ENCODE measurements at regions not wholly inside any gene's neighbourhood (a gene's known extent, or its start where the extent isn't known, plus 50 kb on each side); places are given as distances from the start of the nearest gene placed in this dataset.

DNA sequence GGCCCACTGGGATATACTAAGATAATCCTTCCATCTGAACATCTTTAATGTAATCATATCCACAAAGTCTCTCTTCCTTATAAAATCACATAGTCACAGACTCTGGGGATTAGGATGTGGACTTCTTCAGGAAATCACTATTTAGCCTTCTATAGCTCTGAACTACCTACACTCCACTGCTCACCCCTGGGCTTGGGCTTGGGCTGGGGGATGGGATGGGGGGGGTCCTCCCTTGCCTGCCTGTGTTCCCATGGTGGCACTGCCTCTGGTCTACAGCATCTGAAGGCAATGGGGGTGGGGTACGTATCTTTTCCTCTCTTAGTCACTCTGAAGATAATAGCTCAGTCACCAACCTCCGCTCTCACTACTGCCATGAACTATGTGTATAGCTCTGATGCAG, 67.8 kb upstream of the SERTM1 start:
- ChIA-PET CTCF (no interaction called here), POLR2A (no interaction called here)
- no peak for DNase-seq
- intact Hi-C loops (cut with micrococcal nuclease; ENCODE audit: unreplicated experiment): no loop called here
- no peaks in the 10 kb centered on the region for H3K4me1 Mint-ChIP-seq (ENCODE audit: low read depth, unreplicated experiment)
- H3K27ac Mint-ChIP-seq (ENCODE audit: unreplicated experiment): no peak overlapping the region
- no peak overlapping the region for H3K4me3 ChIP-seq (ENCODE audit: low read depth, low read length)
- H3K9me3 Mint-ChIP-seq (ENCODE audit: unreplicated experiment): no peaks in the 10 kb centered on the region
- no peaks in the 10 kb centered on the region; the same call in 1 of the 2 replicates for H3K9me3 ChIP-seq
- H3K27me3 Mint-ChIP-seq (ENCODE audit: insufficient read depth, unreplicated experiment): no peaks in the 10 kb centered on the region
- no TSS peak for BruUV-seq (replicated peaks)
- TF ChIP-seq CTCF (IDR thresholded peaks at IDR 0.05; ENCODE audit: insufficient read depth in 1 of 2, low read depth in 1 of 2, low read length in 1 of 2, severe bottlenecking in 1 of 2, unreplicated experiment in 1 of 2): no peak
- no peaks in the 10 kb centered on the region for H3K27me3 ChIP-seq (replicated peaks; ENCODE audit: control insufficient read depth, insufficient read depth, low read length)
- H3K4me1 ChIP-seq: no peaks in the 10 kb centered on the region
- no peak overlapping the region for H3K4me3 Mint-ChIP-seq (ENCODE audit: unreplicated experiment)
- H3K36me3 ChIP-seq (ENCODE audit: control insufficient read depth, insufficient read depth, low read length): no peaks in the 10 kb centered on the region
- H3K36me3 Mint-ChIP-seq (ENCODE audit: insufficient read depth, unreplicated experiment): no peaks in the 10 kb centered on the region

GRCh38 chr13:36608474-36608873, 65.3 kb upstream of the SERTM1 start:
- peaks cover 3% of the 10 kb centered on the region for H3K27me3 Mint-ChIP-seq (ENCODE audit: insufficient read depth, unreplicated experiment)
- intact Hi-C loops (cut with micrococcal nuclease; ENCODE audit: unreplicated experiment): no loop called here
- BruUV-seq (replicated peaks): no TSS peak
- no peak overlapping the region for H3K4me3 Mint-ChIP-seq (ENCODE audit: unreplicated experiment)
- H3K9me3 Mint-ChIP-seq (ENCODE audit: unreplicated experiment): peaks cover 9% of the 10 kb centered on the region
- Histone ChIP-seq H3K27me3 (replicated peaks; ENCODE audit: control insufficient read depth, insufficient read depth, low read length) (no peaks in the 10 kb centered on the region), H3K9me3 (no peaks in the 10 kb centered on the region; the same call in 1 of the 2 replicates), H3K36me3 (ENCODE audit: control insufficient read depth, insufficient read depth, low read length) (no peaks in the 10 kb centered on the region), H3K4me3 (ENCODE audit: low read depth, low read length) (no peak overlapping the region), H3K4me1 (no peaks in the 10 kb centered on the region)
- TF ChIP-seq CTCF (IDR thresholded peaks at IDR 0.05; ENCODE audit: insufficient read depth in 1 of 2, low read depth in 1 of 2, low read length in 1 of 2, severe bottlenecking in 1 of 2, unreplicated experiment in 1 of 2): no peak
- CTCF ChIA-PET: no interaction called here
- H3K27ac Mint-ChIP-seq (ENCODE audit: unreplicated experiment): no peak overlapping the region
- no peaks in the 10 kb centered on the region for H3K36me3 Mint-ChIP-seq (ENCODE audit: insufficient read depth, unreplicated experiment)
- POLR2A ChIA-PET: no interaction called here
- no peaks in the 10 kb centered on the region for H3K4me1 Mint-ChIP-seq (ENCODE audit: low read depth, unreplicated experiment)
- no peak for DNase-seq

DNA sequence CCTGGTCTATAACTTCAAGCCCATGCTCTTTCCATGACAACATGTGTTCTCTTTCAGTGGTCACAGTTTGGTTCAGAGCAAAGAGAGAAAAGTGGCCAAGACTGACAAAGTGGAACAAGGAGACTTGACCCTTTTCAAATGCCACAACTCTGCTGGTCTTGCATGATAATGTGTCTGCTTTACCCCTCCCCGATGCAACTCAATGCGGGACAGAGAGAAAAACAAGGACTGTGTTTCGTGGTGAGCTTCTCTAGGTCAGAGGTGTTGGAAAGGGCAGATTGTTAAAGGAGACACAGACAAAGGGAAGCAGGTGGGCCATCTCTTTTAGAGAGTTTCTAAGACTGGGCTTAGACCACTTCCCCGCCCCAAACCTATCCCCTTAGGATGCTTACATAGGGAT, 61.6 kb upstream of the SERTM1 start:
- intact Hi-C loops (cut with micrococcal nuclease; ENCODE audit: unreplicated experiment): no loop called here
- H3K4me1 Mint-ChIP-seq (ENCODE audit: low read depth, unreplicated experiment): no peaks in the 10 kb centered on the region
- ChIA-PET CTCF (no interaction called here), POLR2A (no interaction called here)
- no peaks in the 10 kb centered on the region; the same call in 1 of the 2 replicates for H3K9me3 ChIP-seq
- peaks cover 12% of the 10 kb centered on the region for H3K4me1 ChIP-seq
- no peak overlapping the region for H3K4me3 ChIP-seq (ENCODE audit: low read depth, low read length)
- no peaks in the 10 kb centered on the region for H3K36me3 Mint-ChIP-seq (ENCODE audit: insufficient read depth, unreplicated experiment)
- BruUV-seq (replicated peaks): no TSS peak
- peaks cover 10% of the 10 kb centered on the region for H3K9me3 Mint-ChIP-seq (ENCODE audit: unreplicated experiment)
- H3K4me3 Mint-ChIP-seq (ENCODE audit: unreplicated experiment): no peak overlapping the region
- H3K36me3 ChIP-seq (ENCODE audit: control insufficient read depth, insufficient read depth, low read length): no peaks in the 10 kb centered on the region
- no peak for DNase-seq
- H3K27ac Mint-ChIP-seq (ENCODE audit: unreplicated experiment): no peak overlapping the region
- peaks cover 3% of the 10 kb centered on the region for H3K27me3 Mint-ChIP-seq (ENCODE audit: insufficient read depth, unreplicated experiment)
- no peak for TF ChIP-seq CTCF (IDR thresholded peaks at IDR 0.05; ENCODE audit: insufficient read depth in 1 of 2, low read depth in 1 of 2, low read length in 1 of 2, severe bottlenecking in 1 of 2, unreplicated experiment in 1 of 2)
- H3K27me3 ChIP-seq (replicated peaks; ENCODE audit: control insufficient read depth, insufficient read depth, low read length): no peaks in the 10 kb centered on the region
